CD4-positive, alpha-beta T cell (primary cell): ENCODE measurements at regions not wholly inside any gene's neighbourhood (a gene's known extent, or its start where the extent isn't known, plus 50 kb on each side); places are given as distances from the start of the nearest gene placed in this dataset.

Source experiments
- ATAC-seq: fragments of 200-7000 bp; cut with Tn5 transposase; one replicate; pipeline ENCODE4 v1.10.0; 2022; ENCODE audit warnings: mild to moderate bottlenecking; ENCODE audit not compliant: poor library complexity
- CTCF ChIA-PET: fragments of 350-600 bp; sonication (Branson Sonifier 250); formaldehyde crosslinking; loops from one replicate; lab custom pipeline; 2021; ENCODE audit warnings: antibody characterized with exemption, inconsistent platforms; lab: Charles Lee
- POLR2A ChIA-PET: fragments of 350-600 bp; sonication (Branson Sonifier 250); formaldehyde crosslinking; loops from one replicate; lab custom pipeline; 2021; ENCODE audit warnings: antibody characterized with exemption, inconsistent platforms; lab: Charles Lee
- DNase-seq, 14 experiments: peaks; one replicate each; pipeline ENCODE4 v3.0.0-alpha.2; 2013 to 2020; ENCODE audit warnings: mixed read lengths in 2 of 14
- H3K27ac ChIP-seq, 2 donors: one replicate each; pipeline versions ENCODE4 v1.5.1 to v1.7.0; 2013; ENCODE audit warnings: low read length in 2 of 2, low read depth in 1 of 2, mild to moderate bottlenecking in 1 of 2
- H3K27me3 ChIP-seq, 2 experiments: 1 replicate in 1 of 2; 2 replicates in 1 of 2; pipeline versions ENCODE4 v1.6.1 to v1.7.0; 2013; ENCODE audit warnings: low read length in 2 of 2, control low read depth in 1 of 2, mild to moderate bottlenecking in 1 of 2, moderate library complexity in 1 of 2; ENCODE audit not compliant: insufficient read depth in 2 of 2, control insufficient read depth in 1 of 2
- H3K36me3 ChIP-seq: one replicate; pipeline ENCODE4 v1.6.1; 2013; ENCODE audit warnings: low read length, control low read depth; ENCODE audit not compliant: insufficient read depth
- H3K4me1 ChIP-seq: one replicate; pipeline ENCODE4 v1.6.1; 2013; ENCODE audit warnings: low read length, control low read depth; ENCODE audit not compliant: insufficient read depth
- H3K4me3 ChIP-seq: one replicate; pipeline ENCODE4 v1.5.1; 2013; ENCODE audit warnings: mild to moderate bottlenecking, low read length, moderate library complexity
- H3K9me3 ChIP-seq, 2 experiments: 1 replicate in 1 of 2; 2 replicates in 1 of 2; pipeline versions ENCODE4 v1.6.1 to v1.7.0; 2013; ENCODE audit warnings: low read length in 2 of 2, mild to moderate bottlenecking in 2 of 2, control low read depth in 1 of 2, moderate library complexity in 1 of 2; ENCODE audit not compliant: control insufficient read depth in 1 of 2, insufficient read depth in 1 of 2
- H3K27ac Mint-ChIP-seq: one replicate; pipeline ENCODE4 v1.8.0; 2020; ENCODE audit warnings: mixed read lengths
- H3K27me3 Mint-ChIP-seq: one replicate; pipeline ENCODE4 v1.8.0; 2021; ENCODE audit warnings: mixed read lengths
- H3K36me3 Mint-ChIP-seq: one replicate; pipeline ENCODE4 v1.8.0; 2021; ENCODE audit warnings: low read depth, mixed read lengths
- H3K4me1 Mint-ChIP-seq: one replicate; pipeline ENCODE4 v1.8.0; 2021; ENCODE audit warnings: low read depth, mixed read lengths
- H3K4me3 Mint-ChIP-seq: one replicate; pipeline ENCODE4 v1.8.0; 2020; ENCODE audit warnings: mild to moderate bottlenecking, mixed read lengths
- H3K9me3 Mint-ChIP-seq: one replicate; pipeline ENCODE4 v1.8.0; 2020; ENCODE audit warnings: mixed read lengths
- CTCF ChIP-seq: fragments of 200-600 bp; IDR thresholded peaks from one replicate; pipeline ENCODE4 v1.8.0; 2022; ENCODE audit warnings: antibody characterized with exemption, mild to moderate bottlenecking
- intact Hi-C, 2 experiments: fragments of 100-400 bp; cut with DNase I in 1 of 2; cut with micrococcal nuclease in 1 of 2; formaldehyde crosslinking; loops; one replicate each; pipeline versions ENCODE4 v1.15.1 to v1.9.0; 2023 to 2025; cut with DNase I, micrococcal nuclease

GRCh38 chr13:103287659-103288058, 221.4 kb upstream of the SLC10A2 start:
- no peak for DNase-seq
- no peaks in the 10 kb centered on the region for H3K9me3 Mint-ChIP-seq
- no peak for ATAC-seq
- H3K36me3 ChIP-seq: no peaks in the 10 kb centered on the region
- no peak overlapping the region for H3K27ac Mint-ChIP-seq
- ChIA-PET CTCF (no interaction called here), POLR2A (no interaction called here)
- no peaks in the 10 kb centered on the region for H3K27me3 ChIP-seq
- no peaks in the 10 kb centered on the region for H3K36me3 Mint-ChIP-seq
- no peak overlapping the region for H3K4me3 Mint-ChIP-seq
- TF ChIP-seq CTCF: no peak
- H3K27ac ChIP-seq: no peak overlapping the region
- no peak overlapping the region for H3K4me3 ChIP-seq
- H3K27me3 Mint-ChIP-seq: peaks cover 5% of the 10 kb centered on the region
- no peaks in the 10 kb centered on the region for H3K4me1 Mint-ChIP-seq
- intact Hi-C loops: no loop called here
- no peaks in the 10 kb centered on the region for H3K4me1 ChIP-seq
- peaks cover 0 to 3% of the 10 kb centered on the region in 2 experiments for H3K9me3 ChIP-seq

GRCh38 chr13:103284466-103284865, 218.2 kb upstream of the SLC10A2 start:
- Histone ChIP-seq H3K27ac (no peak overlapping the region), H3K4me1 (no peaks in the 10 kb centered on the region), H3K9me3 (peaks cover 0 to 3% of the 10 kb centered on the region in 2 experiments), H3K4me3 (no peak overlapping the region), H3K36me3 (no peaks in the 10 kb centered on the region), H3K27me3 (no peaks in the 10 kb centered on the region)
- no peak for DNase-seq
- H3K36me3 Mint-ChIP-seq: no peaks in the 10 kb centered on the region
- intact Hi-C loops: no loop called here
- no peak for ATAC-seq
- no peaks in the 10 kb centered on the region for H3K4me1 Mint-ChIP-seq
- peaks cover 4% of the 10 kb centered on the region for H3K9me3 Mint-ChIP-seq
- H3K4me3 Mint-ChIP-seq: no peak overlapping the region
- POLR2A ChIA-PET: no interaction called here
- peaks cover 5% of the 10 kb centered on the region for H3K27me3 Mint-ChIP-seq
- H3K27ac Mint-ChIP-seq: no peak overlapping the region
- no peak for TF ChIP-seq CTCF
- CTCF ChIA-PET: no interaction called here

GRCh38 chr13:103283451-103283820, 217.2 kb upstream of the SLC10A2 start:
- peaks cover 4% of the 10 kb centered on the region for H3K9me3 Mint-ChIP-seq
- intact Hi-C loops: no loop called here
- no peak overlapping the region for H3K27ac Mint-ChIP-seq
- peaks cover 5% of the 10 kb centered on the region for H3K27me3 Mint-ChIP-seq
- Histone ChIP-seq H3K27me3 (no peaks in the 10 kb centered on the region), H3K27ac (no peak overlapping the region), H3K9me3 (peaks cover 0 to 3% of the 10 kb centered on the region in 2 experiments), H3K36me3 (no peaks in the 10 kb centered on the region), H3K4me3 (no peak overlapping the region), H3K4me1 (no peaks in the 10 kb centered on the region)
- no peak overlapping the region for H3K4me3 Mint-ChIP-seq
- ChIA-PET CTCF (no interaction called here), POLR2A (no interaction called here)
- no peaks in the 10 kb centered on the region for H3K36me3 Mint-ChIP-seq
- no peak for DNase-seq
- no peak for ATAC-seq
- no peaks in the 10 kb centered on the region for H3K4me1 Mint-ChIP-seq
- TF ChIP-seq CTCF: no peak
